Upper lobe of left lung (tissue), 4 donors: ENCODE measurements at regions not wholly inside any gene's neighbourhood (a gene's known extent, or its start where the extent isn't known, plus 50 kb on each side); places are given as distances from the start of the nearest gene placed in this dataset.

Source experiments
- EP300 ChIP-seq, 4 donors: sonication (generic); formaldehyde crosslinking; IDR thresholded peaks; one replicate each; pipeline ENCODE4 v1.5.1; 2017; ENCODE audit warnings: antibody characterized with exemption in 4 of 4, control low read depth in 2 of 4
- POLR2AphosphoS5 ChIP-seq, 2 donors: sonication (generic); formaldehyde crosslinking; IDR thresholded peaks; one replicate each; pipeline ENCODE4 v1.5.1; 2017; ENCODE audit warnings: antibody characterized with exemption in 2 of 2

- no peak for TF ChIP-seq EP300 (IDR thresholded peaks at IDR 0.05)
- no peak for TF ChIP-seq POLR2AphosphoS5 (IDR thresholded peaks at IDR 0.05)
Measured at GRCh38 chr12:107584563-107584962, 101.0 kb upstream of the PWP1 start.
